ENCODE measurements at regions not wholly inside any gene's neighbourhood (a gene's known extent, or its start where the extent isn't known, plus 50 kb on each side); places are given as distances from the start of the nearest gene placed in this dataset.

DNA sequence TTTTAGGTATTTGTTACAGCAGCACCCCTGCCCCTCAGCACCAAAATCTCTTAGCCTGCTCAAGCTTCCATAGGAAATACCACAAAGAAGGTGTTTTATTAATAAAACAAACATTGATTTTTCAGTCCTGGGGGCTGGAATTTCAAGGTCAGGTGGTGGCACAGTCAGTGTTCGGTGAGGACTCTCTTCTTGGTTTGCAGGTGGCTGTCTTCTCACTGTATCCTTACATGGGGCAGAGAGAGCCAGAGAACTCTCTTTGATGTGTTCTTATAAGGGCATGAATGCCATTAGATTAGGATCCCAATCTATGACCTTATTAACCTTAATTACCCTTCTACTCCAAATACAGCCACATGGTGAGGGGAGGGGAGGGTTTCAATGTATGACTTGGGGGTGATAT lies 112.3 kb upstream of the PFKP start:
- no peak for TF ChIP-seq CTCF (IDR thresholded peaks at IDR 0.05)
- TF ChIP-seq POLR2AphosphoS5 (IDR thresholded peaks at IDR 0.05) = no peak
- no peak for TF ChIP-seq POLR2A (IDR thresholded peaks at IDR 0.05)
- no peak for TF ChIP-seq EP300 (IDR thresholded peaks at IDR 0.05)

Data from sigmoid colon (tissue), 4 donors.